ENCODE measurements at regions not wholly inside any gene's neighbourhood (a gene's known extent, or its start where the extent isn't known, plus 50 kb on each side); places are given as distances from the start of the nearest gene placed in this dataset.

DNA sequence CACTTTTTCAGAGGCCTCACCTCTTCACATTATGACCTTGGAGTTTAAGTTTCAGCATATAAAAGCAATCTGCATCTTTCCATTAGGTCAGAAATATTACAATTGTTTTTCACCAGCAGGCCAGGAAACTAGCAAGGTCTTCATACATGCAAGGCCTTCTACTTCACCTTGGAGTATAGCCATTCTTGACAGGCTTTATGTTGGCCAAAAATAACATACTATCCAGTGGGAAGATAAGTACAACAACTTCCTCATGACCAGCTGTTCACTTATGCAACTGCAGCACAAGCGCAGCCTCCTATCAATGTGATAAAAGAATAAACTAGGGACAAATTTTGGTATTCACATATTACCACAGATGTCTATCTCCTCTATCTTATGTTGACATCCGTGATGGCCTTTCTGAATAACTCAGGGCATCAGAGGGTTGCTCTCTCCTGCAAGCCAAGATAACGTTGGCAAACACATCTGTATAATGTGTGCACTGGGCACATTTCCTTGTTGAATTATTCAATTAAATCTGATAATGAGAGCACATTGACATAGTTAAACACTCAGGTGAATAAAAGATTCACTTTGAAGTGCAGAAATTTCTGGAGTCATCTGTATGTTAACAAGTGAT, 239.8 kb downstream of the FZD1 start:
- TF ChIP-seq, protein P1, sequence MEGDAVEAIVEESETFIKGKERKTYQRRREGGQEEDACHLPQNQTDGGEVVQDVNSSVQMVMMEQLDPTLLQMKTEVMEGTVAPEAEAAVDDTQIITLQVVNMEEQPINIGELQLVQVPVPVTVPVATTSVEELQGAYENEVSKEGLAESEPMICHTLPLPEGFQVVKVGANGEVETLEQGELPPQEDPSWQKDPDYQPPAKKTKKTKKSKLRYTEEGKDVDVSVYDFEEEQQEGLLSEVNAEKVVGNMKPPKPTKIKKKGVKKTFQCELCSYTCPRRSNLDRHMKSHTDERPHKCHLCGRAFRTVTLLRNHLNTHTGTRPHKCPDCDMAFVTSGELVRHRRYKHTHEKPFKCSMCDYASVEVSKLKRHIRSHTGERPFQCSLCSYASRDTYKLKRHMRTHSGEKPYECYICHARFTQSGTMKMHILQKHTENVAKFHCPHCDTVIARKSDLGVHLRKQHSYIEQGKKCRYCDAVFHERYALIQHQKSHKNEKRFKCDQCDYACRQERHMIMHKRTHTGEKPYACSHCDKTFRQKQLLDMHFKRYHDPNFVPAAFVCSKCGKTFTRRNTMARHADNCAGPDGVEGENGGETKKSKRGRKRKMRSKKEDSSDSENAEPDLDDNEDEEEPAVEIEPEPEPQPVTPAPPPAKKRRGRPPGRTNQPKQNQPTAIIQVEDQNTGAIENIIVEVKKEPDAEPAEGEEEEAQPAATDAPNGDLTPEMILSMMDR (IDR thresholded peaks at IDR 0.05; ENCODE audit: insufficient read depth, low read length, poor library complexity, severe bottlenecking): no peak
- no peak for TF ChIP-seq EZH2phosphoT487 (conservative IDR thresholded peaks at IDR 0.05; ENCODE audit: low read length)

Measured in SU-DHL-6 (cell line).